Stimulated activated naive CD8-positive, alpha-beta T cell treated with anti-CD3 and anti-CD28 coated beads, Interleukin-15, Interleukin-2, amounts not matched to agents 100 U/mL and 50 U/mL, for 24 hours (primary cell): ENCODE measurements at regions not wholly inside any gene's neighbourhood (a gene's known extent, or its start where the extent isn't known, plus 50 kb on each side); places are given as distances from the start of the nearest gene placed in this dataset.
"Not testable (repeated sequence)": the region's sequence is repeated elsewhere in the genome, so short reads cannot be mapped to it uniquely, and the experiment has no call there.

Experiments
- ATAC-seq: fragments of 150-1000 bp; cut with Tn5 transposase; one replicate; pipeline ENCODE4 v1.10.0; 2021
- DNase-seq: peaks from one replicate; pipeline ENCODE4 v3.0.0; 2021

DNA sequence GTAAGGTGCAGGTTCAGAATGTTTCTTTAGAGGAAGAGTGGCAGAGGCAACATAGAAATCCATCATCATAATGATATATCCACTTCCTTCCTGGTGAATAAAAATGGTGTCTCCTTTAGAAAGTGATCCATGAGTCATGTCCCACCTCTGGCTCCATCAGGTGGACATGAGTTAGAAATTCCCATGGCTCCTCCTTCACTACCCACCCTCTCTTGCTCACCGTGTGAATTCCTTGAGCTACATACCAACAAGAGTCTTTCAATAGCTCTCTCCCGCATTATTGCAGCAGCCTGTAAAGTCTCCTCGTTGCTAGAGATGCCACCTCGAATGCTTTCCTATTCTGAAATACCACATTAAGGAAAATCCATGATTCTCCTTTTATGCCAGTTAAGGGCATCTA, 317.6 kb downstream of the LNPK start:
- DNase-seq: no peak
- ATAC-seq: no peak

DNA sequence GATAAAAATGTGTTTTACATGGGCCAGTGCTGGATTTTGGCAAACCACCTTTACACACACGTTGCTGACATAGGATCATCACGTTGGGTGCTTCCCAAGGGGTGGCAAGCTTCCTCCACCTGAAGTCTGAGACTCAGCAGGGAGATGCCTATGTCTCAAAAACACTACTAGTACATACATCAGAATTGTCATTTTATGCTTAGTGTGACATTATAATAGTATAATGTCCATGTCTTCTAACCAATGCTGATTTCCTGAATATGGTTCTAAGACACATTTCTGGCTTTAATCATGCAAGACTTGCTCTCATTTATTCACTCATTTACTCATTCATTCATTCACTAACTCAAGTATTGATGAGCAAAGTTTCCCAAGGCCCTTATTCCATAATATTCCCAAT, 322.3 kb downstream of the LNPK start:
- ATAC-seq: no peak
- DNase-seq: no peak

DNA sequence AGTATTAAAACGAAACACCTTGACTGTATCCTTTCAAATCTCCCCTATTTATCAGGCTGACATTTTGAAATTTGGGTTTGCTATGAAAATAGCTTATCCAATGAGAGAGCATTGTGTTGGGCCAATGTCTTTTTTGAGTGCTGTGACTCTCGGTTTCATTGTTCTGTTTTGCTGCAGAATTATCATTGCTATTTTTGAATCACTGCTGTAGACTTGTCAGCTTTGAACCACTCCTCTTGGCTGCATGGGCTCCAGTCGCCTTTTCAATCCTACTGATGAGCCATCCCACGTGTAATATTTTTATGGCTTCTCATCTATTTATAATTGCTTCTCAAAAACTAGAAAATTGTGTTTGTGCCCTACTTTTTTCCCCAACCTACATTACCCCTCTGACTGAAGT, 322.8 kb downstream of the LNPK start:
- DNase-seq: no peak
- no peak for ATAC-seq

DNA sequence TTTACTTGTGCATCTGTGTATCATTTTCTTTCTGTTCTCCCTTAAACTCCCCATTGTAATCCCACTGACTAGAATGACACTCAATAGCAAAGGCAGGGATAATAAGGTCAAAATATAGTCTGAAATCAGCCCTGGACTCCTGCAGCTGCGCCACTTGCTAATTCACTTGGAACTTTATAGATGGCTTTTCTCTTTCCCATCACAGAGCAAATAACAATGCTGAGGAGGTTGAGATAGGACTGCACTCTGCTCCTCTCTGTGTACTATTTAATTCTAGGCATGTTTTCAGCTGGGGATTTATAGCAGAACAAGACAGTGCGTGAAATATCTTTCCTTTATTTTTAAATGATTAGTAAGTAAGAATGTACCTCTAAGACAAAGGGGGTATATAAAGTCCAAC, 324.2 kb downstream of the LNPK start:
- no peak for ATAC-seq
- DNase-seq: no peak

DNA sequence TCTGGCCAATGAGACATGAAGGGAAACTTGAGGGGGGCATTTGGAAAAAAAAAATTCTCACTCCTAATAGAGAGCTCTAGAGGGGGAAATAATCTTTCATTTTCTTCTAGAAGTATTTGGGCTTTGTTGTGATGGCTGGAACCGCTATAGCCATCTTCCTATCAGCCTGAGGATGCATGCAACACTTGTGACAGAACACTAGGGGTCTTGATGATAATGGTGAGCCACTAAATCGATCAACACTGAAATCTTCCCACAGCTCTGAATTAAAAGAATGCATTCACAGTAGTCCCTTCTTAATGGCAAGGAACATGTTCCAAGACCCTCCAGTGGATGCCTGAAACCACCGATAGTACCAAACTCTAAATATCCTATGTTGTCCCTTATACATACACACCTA, 325.3 kb downstream of the LNPK start:
- no peak for ATAC-seq
- DNase-seq: no peak

DNA sequence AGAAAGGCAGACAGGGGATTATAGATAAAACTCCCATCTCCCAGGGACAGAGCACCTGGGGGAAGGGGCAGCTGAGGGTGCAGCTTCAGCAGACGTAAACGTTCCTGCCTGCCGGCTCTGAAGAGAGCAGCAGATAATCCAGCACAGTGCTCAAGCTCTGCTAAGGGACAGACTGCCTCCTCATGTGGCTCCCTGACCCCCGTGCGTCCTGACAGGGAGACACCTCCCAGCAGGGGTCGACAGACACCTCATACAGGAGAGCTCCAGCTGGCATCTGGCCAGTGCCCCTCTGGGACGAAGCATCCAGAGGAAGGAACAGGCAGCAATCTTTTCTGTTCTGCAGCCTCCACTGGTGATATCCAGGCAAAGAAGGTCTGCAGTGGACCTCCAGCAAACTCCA, 333.3 kb downstream of the LNPK start:
- DNase-seq, ATAC-seq: not testable (repeated sequence)

DNA sequence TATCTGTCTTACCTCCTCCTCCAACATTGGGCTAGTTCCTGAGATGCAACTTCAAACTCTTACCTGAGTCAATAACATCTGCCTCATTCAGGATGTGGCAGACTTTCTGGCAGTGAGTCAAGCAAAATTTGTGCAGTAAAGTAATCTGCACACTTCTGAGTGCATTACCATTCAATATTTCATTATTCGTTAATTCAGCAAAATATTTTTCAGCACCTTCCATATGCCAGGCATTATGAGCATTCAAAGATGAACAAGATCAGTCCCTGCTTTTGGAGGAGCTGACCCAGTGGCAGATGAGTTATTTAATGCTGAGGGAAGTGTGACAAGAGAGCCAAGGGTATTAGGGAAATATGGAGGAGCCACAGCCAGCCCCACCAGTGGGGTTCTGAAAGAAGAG, 339.7 kb downstream of the LNPK start:
- DNase-seq: no peak
- ATAC-seq: no peak

DNA sequence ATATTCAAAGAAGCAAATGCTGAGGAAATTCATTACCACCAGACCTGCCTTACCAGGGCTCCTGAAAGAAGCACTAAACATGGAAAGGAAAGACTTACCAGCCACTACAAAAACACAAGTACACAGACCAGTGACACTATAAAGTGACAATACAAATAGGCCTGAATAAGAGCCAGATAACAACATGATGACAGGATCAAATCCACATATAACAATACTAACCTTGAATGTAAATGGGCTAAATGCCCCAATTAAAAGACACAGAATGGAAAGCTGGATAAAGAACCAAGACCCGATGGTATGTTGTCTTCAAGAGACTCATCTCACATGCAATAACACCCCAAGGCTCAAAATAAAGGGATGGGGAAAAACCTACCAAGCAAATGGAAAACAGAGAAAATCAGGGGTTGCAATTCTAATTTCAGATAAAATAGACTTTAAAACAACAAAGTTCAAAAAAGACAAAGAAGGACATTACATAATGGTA, 353.4 kb downstream of the LNPK start:
- ATAC-seq (no peak), DNase-seq (no peak)

DNA sequence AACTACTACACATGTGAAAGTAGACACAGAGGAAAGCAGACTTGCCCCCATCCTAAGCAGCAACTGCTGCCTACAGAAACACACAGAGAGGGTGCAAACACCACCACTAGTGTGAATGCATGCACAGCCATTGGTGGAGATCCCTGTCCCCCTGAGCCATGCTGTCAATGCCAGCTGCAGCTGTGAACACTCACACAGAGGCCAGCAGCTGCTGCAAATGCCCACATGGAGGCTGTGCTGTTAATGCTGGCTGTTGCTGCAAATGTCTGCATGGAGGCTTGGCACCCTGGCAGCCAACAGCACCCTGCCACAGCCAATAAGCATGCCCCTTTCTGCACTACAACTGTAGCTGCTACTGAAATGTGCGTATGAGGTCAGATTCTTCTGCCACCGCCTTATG, 355.0 kb downstream of the LNPK start:
- ATAC-seq: no peak
- no peak for DNase-seq

DNA sequence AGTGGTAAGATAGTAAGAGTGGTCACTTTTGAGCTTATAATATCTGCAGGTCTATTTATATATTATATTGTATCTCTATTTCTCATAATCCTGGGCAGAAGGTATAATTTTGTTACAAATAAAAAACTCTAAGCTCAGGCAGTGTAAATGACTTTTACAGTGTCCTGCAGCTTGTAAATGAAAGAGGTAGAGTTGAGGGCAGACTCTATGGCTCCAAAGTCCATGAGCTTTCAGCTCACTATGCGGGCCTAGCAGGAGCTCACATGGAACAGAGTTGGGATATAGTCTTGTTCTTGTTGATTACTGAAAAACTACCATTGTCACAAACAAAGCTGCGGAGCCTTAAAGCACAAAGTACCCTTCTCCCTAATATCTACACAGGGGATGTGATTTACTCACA, 361.4 kb downstream of the LNPK start:
- ATAC-seq (no peak), DNase-seq (no peak)

DNA sequence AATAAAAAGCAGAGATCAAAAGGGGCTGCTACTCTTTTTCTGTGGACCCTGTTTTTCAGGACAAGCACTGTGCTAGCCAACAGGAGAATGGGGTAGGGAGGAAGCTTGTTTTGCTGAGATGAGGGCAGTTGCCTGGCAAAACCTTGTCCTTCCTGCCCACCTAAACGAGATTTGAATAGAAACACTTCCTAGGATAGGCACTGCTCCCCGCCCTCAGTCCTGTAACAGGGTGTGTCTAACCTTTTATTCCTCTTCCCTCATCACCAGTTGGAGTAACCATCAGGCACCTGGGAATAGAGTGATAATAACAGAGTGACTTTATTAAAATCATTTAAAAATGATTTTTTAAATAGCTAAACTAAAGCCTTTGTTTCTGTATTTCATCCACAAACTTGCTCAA, 368.8 kb downstream of the LNPK start:
- no peak for DNase-seq

DNA sequence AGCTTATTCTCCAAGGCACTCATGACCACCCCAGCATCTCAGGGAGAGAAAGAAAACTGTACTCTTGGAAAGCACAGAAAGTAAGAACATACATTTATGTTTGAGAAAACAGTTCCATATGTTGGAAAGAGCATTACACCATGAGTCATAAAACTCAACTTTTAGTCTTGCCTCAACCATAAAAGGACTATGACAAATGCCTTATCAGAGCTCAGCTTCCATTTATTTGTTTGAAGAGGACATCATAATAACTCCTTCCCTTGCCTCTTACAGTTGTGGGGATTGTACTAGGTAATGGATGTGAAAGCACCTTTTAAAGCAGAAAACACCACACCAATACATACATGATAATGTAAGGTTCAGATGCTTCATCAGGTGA, 370.8 kb downstream of the LNPK start:
- no peak for ATAC-seq
- no peak for DNase-seq

More for the DNA sequence above, 368.8 kb downstream of the LNPK start:
- no peak for ATAC-seq

DNA sequence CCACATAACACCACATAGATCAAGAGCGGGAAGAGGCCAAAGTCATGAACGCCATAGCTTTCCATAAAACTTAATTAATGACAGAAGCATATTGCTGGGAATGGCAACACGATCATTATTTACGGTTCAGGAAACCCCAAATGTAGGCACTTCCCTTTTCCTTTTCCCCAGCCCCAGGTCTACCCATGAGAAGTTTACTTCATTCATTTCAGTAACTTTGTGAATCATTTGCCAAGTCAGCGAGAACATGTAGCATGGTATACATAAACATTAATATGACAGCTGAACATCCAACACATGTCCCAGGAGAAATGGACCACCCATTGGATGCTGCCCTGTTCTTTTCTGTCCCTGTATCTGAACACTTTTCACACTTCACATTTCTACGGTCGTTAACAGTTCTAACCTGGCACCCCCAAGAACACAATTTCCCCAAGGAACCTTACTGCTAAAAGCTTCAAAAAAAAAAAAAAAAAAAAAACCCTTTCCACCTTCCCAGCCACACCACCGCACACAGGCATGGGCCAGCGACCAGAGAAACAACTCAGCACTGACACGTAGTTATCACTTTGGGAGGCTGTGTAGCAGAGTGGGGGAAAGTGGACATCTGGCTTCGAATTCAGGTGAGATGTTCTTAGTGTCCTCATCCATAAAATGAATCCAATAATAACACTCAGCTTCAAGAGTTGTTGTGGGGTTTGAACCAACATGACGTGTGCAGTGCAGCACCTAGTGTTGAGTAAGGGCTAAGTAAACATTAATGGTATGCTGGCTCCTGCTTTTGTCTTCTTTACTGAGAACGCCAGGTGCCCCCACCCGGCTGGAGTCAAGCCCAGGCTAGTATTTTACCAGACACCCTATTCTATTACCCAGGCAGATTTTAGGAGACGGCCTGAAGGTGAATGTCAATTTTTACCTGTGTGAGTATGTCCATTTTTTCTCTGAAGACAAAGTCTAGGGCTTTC, 371.5 kb downstream of the LNPK start:
- DNase-seq (no peak), ATAC-seq (no peak)

DNA sequence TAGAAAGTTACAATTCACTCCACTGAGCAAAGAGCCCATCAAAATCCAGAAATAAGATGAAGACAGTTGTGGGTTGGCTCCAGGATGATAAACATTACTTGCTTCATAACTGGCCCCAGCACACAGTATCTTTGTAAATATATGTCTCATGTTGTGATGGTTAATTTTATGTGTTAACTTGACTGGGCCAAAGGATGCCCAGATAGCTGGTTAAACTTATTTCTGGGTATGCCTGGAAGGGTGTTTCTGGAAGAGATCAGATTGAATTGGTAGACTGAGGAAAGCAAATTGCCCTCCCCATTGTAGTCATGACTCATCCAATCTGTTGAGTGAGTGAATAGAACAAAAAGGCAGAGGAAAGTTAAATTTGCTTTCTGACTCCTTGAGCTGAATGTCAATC, 373.8 kb downstream of the LNPK start:
- DNase-seq: no peak
- no peak for ATAC-seq

DNA sequence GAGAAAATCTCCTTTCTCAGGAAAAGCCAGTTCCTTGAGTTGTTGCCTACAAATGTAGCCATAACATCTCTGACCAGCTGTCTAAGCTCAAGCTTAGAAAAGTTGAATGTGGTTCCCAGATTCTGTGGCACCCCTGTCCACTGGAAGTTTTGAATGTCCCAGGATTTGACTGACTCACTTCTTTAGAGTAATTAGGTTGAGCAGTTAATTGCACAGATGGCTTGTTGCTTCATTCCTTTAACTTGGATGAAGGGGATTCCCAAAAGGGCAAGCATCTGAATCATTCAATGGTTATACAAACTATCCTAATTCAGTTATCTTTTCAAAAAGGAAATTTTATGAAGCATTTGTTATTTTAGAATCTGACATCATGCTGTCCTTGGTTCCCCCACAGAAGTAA, 374.7 kb downstream of the LNPK start:
- DNase-seq (no peak), ATAC-seq (no peak)

DNA sequence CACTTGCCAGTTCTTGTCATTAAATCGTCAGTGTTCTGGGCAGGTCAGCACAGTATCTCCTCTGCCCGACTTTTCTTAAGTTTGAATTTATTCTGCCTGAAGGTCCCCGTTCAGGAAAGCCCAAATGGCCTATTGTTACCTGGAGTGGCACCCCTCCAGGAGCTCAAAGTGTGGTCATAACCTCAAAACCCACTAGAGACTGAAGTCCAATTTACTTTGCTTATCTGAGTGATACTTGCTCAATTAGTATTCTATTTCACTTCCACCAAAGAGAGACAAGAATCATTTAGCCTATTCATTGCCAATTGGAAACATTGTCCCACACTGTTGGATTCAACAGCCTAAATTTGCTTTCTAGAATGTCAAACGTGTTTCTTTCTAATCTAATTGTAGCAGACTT, 375.3 kb downstream of the LNPK start:
- no peak for DNase-seq
- ATAC-seq: no peak

DNA sequence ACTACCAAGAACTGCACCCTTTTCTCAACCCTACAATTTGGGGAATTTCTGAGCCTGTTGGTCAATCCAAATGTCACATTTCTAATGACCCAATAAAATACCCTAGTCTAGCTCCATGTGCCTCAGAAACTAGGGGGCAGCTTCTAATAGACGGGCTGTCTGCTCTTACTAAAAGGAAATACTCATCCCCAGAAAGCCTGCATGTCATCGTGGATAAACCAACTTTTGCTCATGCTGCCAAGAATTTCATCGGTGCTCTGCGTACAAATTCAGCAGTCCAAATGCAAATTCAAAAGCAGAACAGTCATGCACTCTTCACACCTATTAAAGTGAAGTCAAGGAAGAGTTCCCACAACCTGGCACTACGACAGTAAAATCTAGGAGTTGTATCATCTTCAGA, 377.3 kb downstream of the LNPK start:
- no peak for ATAC-seq

DNA sequence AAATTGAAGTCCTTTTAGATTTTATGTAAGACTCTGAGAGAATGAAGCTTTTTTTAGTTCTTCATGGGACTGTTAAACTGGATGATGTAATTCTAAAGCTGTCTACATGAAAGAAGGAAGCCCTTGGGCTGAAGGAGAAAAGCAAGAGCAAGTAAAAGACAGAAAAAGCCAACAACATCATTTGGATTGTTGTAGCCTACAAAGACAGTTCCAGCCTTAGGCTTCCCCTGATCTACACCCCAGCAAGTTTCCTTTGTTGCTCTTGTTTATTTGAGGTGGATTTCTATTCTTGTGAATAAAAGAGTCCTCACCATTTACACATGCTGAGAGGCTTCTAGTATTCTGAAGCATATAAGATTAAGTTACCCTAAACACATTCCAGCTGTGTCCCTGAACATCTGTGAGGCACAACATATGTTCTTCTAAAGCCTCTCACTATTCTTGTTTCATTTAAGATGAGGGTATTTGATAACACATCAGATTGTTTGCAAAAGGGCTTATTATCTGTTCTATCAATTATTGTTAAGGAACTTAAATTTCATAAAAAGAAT, 377.8 kb downstream of the LNPK start:
- ATAC-seq (no peak), DNase-seq (no peak)

More for the DNA sequence above, 377.3 kb downstream of the LNPK start:
- DNase-seq: no peak

DNA sequence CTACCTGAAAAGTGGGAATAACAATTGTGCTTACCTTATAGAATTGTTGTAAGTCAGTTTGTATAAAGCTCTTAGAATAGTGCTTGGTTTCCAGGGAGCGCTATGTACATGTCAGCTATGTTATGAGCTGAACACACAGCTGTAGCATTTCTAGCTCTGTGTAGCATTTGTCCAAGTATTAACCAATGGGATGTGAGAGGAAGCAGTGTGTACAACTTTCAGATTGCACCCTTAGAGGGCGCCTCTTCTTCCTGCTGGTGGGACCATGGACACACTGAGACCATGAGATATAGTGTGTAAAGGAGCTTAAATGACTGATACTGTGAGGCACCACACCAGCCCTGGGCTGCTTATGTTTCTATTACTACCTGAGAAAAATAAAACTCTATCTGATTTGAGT, 380.2 kb downstream of the LNPK start:
- ATAC-seq (no peak), DNase-seq (no peak)

DNA sequence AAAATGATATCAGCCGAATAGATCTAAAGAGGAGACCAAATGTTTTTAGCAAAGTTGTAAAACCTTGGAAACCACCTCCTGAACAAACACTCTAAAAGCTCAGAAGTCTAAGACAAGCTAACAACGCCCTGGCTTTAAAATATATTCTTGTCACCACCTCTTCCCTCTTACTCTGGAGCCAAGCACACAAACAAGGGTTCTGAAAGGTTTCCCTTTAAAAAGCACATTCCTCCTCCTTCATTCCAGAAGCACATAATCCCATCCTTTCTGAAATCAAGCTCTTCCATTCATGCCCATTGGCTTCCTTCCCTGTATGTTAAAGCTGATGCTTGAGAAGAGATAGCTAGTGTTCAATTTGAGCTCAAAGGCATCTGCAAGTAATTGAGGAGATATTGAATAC, 382.0 kb downstream of the LNPK start:
- ATAC-seq: no peak
- DNase-seq: no peak

DNA sequence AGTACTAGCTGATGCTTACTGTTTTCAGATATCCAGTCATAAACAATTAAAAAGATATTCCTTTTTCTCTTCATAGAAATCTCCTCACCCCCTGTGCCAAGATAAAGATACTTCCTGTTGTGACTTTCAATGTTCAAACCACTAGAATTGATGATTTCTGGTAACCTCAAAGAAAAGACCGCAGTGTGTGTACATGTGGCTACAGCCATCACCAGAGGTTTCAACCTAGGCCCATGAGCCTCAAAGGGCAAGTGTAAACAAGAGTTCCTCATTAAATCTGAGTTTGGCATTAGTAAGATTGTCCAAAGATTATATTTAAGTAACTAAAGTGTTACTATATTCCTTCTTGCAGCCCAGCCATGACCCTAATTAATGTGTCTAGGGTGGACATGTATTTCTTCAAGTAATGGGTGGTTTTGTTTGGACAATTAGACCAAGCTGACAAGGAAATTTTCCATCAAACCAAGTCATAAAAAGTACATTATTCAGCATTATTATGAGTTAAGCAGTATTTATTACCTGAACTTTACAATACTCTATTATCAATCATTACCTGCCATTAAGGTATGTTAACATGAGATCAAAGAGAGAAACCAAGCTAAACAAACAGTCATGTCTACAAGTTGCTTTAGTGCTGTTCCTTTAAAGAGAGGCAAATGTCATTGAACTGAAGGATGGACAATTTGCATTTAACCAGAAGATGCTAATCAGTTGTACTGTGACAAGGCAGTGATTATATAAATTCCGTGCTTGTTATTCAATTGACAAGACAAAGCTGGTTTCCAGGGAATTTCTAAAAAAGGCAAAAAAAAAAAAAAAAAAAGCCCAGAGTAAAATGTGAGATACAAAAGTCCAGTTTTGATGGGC, 382.7 kb downstream of the LNPK start:
- DNase-seq (no peak), ATAC-seq (no peak)

DNA sequence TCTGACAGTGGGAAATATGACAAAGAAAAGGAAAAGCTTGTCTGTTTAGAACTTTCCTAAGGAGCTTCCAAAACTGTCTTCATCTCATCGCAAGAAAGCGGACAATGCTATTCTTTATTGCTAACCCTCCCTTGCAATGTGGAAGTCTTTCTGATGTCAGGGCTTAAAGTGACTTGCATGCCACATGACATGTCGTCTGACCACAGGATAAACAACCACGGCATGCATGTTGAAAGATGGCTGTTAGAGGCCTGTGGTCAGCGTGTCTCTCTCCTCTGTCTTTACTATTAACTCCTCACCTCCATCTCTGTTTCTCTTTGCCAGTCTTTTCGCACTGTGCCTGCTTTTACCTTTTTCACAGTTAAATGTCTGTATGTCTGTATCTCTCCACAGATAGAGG, 389.8 kb downstream of the LNPK start:
- DNase-seq (no peak), ATAC-seq (no peak)
